Choroid plexus epithelial cell (primary cell): ENCODE measurements at regions not wholly inside any gene's neighbourhood (a gene's known extent, or its start where the extent isn't known, plus 50 kb on each side); places are given as distances from the start of the nearest gene placed in this dataset.
"Not testable (repeated sequence)": the region's sequence is repeated elsewhere in the genome, so short reads cannot be mapped to it uniquely, and the experiment has no call there.

Source experiments
- DNase-seq: peaks from one replicate; pipeline ENCODE4 v3.0.0-alpha.2; 2010; ENCODE audit warnings: low read depth
- H3K4me3 ChIP-seq: 2 replicates; pipeline ENCODE4 v1.5.1; 2011; ENCODE audit warnings: low read depth, mild to moderate bottlenecking, control low read depth, low read length, moderate library complexity
- TF ChIP-seq, protein P1 (sequence below): conservative IDR thresholded peaks from 2 replicates; pipeline ENCODE4 v1.5.1; 2011; ENCODE audit warnings: low read depth, mild to moderate bottlenecking, control low read depth, inconsistent platforms, low read length, moderate library complexity

DNA sequence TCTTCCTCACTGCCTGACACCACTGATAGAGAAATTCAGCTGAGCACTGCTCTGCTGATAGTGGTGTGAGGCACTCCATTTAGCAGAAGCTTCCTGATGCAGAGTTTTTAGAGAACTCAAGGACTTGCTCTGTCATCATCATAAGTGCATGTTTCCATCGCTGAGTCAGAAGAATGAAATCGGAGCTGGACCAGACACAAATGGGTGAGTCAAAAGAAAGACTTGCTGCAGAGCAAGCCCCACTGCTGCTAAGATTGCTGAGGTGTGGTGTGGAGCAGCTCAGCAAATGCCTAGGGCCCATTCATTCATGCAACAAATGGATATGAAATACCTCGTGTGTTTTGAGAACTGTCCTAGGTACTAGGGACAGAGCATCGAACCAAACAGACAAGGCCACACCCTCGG, 410.2 kb upstream of the SLC30A5 start:
- TF ChIP-seq, protein P1, sequence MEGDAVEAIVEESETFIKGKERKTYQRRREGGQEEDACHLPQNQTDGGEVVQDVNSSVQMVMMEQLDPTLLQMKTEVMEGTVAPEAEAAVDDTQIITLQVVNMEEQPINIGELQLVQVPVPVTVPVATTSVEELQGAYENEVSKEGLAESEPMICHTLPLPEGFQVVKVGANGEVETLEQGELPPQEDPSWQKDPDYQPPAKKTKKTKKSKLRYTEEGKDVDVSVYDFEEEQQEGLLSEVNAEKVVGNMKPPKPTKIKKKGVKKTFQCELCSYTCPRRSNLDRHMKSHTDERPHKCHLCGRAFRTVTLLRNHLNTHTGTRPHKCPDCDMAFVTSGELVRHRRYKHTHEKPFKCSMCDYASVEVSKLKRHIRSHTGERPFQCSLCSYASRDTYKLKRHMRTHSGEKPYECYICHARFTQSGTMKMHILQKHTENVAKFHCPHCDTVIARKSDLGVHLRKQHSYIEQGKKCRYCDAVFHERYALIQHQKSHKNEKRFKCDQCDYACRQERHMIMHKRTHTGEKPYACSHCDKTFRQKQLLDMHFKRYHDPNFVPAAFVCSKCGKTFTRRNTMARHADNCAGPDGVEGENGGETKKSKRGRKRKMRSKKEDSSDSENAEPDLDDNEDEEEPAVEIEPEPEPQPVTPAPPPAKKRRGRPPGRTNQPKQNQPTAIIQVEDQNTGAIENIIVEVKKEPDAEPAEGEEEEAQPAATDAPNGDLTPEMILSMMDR = no peak
- DNase-seq = peak; percentile 93
- H3K4me3 ChIP-seq = no peak overlapping the region

DNA sequence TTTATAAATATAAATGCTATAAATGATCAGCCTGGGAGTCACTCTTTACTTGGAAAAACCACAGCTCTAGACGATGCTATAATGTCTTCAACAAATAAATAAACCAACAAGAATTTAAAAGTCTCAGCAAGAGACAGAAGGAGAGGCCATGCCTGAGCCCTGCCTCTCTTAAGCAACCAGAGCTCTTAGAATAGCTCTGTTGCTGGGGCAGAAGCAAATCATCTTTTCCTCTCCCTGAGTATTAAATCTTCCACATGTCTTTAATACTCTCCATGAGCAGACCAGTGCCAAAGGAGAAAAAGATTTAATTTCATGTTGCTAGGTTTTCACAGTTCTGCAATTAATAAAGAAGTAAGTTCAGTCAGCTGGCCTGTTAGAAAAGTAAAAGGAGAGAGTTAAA, 408.0 kb upstream of the SLC30A5 start:
- TF ChIP-seq, protein P1 = no peak
- DNase-seq = no peak
- no peak overlapping the region for H3K4me3 ChIP-seq

DNA sequence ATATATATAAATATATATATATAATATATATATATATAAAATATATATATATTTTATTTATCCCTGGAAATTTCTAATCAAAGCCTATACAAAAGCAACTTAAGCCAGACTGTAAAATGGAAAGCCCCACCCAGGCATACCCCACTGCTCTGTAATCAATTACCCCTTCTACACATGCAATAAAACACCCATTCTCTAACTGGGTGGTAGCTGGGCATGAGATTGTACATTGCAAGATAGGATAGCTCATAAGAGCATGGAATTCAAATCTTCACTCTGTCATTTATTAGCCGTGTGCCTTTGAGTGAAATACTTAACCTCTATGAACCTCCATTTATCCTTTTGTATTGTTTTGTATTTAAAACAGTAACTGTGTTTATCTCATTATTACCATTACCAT, 405.3 kb upstream of the SLC30A5 start:
- TF ChIP-seq, protein P1 = no peak
- no peak overlapping the region for H3K4me3 ChIP-seq
- DNase-seq = no peak

DNA sequence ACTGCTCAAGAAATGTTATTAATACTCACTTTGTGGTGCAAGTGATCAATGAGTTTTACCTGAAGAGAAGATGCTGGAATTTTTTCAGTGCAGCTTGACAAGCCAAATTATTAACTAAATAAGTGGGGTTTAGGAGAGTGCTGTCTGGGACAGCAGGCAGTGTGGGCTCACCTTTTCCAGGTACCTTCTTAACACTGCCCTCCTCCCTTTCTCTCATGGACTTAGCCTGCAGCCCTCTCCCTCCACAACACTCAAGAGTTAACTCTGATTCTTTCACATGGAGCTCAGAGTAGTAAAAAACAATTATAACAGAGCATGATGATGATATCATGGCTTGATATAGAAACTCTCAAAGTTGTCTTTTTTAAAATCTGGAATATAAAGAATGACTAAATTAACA, 404.8 kb upstream of the SLC30A5 start:
- TF ChIP-seq, protein P1 = no peak
- no peak overlapping the region for H3K4me3 ChIP-seq
- no peak for DNase-seq

DNA sequence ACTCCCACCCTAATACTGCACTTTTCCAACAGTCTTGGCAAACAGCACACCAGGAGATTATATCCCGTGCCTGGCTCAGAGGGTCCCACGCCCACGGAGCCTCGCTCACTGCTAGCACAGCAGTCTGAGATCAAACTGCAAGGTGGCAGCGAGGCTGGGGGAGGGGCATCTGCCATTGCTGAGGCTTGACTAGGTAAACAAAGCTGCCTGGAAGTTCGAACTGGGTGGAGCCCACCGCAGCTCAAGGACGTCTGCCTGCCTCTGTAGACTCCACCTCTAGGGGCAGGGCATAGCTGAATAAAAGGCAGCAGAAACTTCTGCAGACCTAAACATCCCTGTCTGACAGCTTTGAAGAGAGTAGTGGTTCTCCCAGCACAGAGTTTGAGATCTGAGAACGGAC, 401.9 kb upstream of the SLC30A5 start:
- not testable (repeated sequence) for H3K4me3 ChIP-seq, DNase-seq

DNA sequence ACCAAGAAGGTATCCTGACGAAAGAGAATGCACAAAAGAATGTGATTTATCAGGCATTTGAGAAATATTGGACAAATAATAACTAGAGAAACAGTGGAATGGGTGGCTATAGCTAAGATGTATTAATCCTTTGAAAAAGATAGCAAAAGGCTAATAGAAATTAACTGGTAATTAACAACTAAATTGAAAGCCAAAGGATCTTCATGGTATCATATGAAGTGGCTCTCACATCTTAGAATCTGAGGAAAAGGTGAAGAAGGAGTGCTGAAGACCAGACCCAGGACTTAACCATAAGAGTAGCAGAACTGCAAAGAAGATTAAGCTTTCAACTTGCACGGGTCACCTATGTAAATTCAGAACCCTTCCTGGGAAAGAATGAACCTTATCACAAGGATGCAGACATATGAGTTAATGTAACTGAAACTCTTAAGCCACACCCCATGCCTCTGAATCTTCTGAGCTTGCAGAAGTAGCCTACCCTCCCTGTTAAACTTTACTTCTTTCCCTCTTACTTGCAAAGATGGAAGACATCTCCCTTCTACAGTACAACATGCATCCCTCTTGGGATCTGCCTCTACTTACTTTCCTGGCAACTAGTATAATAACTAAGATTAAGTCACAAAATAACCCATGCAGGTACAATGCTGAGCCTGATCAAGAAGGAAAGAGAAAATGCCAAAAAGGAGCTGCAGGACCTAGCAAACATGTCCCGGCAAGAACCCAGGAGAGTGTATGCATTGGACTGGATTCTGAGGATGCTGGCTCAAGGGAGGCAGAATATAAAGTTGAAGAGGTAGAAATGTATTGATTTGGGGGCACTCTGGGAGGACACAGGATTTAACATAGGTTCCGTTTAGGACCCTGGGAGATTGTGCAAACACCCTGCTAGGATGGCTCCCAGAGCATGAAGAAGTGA, 395.5 kb upstream of the SLC30A5 start:
- TF ChIP-seq, protein P1 = no peak
- no peak overlapping the region for H3K4me3 ChIP-seq
- no peak for DNase-seq

DNA sequence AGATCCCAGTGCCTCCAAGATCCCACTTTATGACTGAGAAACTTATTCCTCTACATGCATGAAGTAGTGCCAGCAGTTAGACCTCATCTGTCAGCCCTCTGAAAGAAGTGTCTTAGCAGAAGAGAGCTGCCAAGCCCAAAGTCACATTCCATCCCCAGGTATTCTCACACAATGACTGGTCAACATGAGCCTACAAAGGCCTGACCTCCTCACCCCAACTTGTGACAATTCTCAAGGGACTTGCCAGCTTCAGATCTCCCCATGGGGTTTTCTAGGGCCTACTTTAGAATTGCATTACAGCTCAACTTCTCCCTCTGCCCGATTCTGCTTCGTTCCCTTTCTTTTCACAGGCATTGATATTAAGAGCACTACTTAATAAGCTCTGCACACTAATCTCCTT, 393.8 kb upstream of the SLC30A5 start:
- no peak overlapping the region for H3K4me3 ChIP-seq
- no peak for DNase-seq
- TF ChIP-seq, protein P1 = no peak
